Peyer's patch (tissue), 4 donors: ENCODE measurements at regions not wholly inside any gene's neighbourhood (a gene's known extent, or its start where the extent isn't known, plus 50 kb on each side); places are given as distances from the start of the nearest gene placed in this dataset.

Experiments used
- DNase-seq, 3 donors: peaks; one replicate each; pipeline ENCODE4 v3.0.0-alpha.2; 2017 to 2019
- H3K27ac ChIP-seq, 4 donors: fragments of 200-600 bp; sonication (generic); one replicate each; pipeline ENCODE4 v1.5.1; 2016 to 2019
- H3K27me3 ChIP-seq, 2 donors: fragments of 200-600 bp; sonication (generic); one replicate each; pipeline ENCODE4 v1.5.1; 2019
- H3K36me3 ChIP-seq, 3 donors: fragments of 200-600 bp; sonication (generic); one replicate each; pipeline ENCODE4 v1.5.1; 2016 to 2019
- H3K4me1 ChIP-seq, 4 donors: fragments of 200-600 bp; sonication (generic); one replicate each; pipeline ENCODE4 v1.5.1; 2016 to 2019
- H3K4me3 ChIP-seq, 4 donors: fragments of 200-600 bp; sonication (generic); 1 replicate in 3 of 4; 2 replicates in 1 of 4; pipeline ENCODE4 v1.5.1; 2016 to 2019; ENCODE audit warnings: mild to moderate bottlenecking in 1 of 4
- H3K9me3 ChIP-seq, 4 donors: fragments of 200-600 bp; sonication (generic); one replicate each; pipeline ENCODE4 v1.5.1; 2016 to 2019; ENCODE audit warnings: mild to moderate bottlenecking in 1 of 4
- POLR2A ChIP-seq, 2 donors: fragments of 450-650 bp; IDR thresholded peaks; one replicate each; pipeline ENCODE4 v1.5.1; 2017; ENCODE audit warnings: antibody characterized with exemption in 2 of 2, mild to moderate bottlenecking in 2 of 2, moderate library complexity in 2 of 2
- TF ChIP-seq, protein P1 (sequence below), 6 experiments: fragments of 450-650 bp in 4 of 6; fragments of 200-600 bp in 2 of 6; sonication (generic) in 1 of 6; IDR thresholded peaks; one replicate each; pipeline ENCODE4 v1.5.1; 2017 to 2019; ENCODE audit warnings: antibody characterized with exemption in 6 of 6, mild to moderate bottlenecking in 3 of 6, moderate library complexity in 1 of 6

DNA sequence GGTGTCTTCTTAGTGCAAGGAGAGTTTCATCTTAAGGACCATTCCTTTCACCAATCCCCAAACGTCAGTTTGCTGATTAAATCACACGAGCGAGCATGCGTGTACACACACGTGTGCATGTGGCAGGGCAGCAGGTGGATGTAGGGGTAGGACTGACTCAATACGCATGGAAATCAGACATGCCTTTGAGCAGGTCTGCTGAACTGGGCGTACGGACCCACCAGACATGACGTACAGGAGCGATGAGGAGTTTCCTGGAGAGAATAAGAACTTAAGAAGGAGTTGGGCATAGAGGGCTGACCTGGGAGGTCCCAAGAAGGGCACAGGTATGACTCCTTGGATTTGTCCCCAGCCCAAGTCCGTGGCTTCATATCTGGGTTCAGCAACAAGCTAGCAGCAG lies 170.0 kb downstream of the FGF18 start:
- no peak overlapping the region for H3K4me3 ChIP-seq
- no peaks in the 10 kb centered on the region for H3K36me3 ChIP-seq
- TF ChIP-seq, protein P1, sequence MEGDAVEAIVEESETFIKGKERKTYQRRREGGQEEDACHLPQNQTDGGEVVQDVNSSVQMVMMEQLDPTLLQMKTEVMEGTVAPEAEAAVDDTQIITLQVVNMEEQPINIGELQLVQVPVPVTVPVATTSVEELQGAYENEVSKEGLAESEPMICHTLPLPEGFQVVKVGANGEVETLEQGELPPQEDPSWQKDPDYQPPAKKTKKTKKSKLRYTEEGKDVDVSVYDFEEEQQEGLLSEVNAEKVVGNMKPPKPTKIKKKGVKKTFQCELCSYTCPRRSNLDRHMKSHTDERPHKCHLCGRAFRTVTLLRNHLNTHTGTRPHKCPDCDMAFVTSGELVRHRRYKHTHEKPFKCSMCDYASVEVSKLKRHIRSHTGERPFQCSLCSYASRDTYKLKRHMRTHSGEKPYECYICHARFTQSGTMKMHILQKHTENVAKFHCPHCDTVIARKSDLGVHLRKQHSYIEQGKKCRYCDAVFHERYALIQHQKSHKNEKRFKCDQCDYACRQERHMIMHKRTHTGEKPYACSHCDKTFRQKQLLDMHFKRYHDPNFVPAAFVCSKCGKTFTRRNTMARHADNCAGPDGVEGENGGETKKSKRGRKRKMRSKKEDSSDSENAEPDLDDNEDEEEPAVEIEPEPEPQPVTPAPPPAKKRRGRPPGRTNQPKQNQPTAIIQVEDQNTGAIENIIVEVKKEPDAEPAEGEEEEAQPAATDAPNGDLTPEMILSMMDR (IDR thresholded peaks at IDR 0.05): no peak
- H3K4me1 ChIP-seq: no peaks in the 10 kb centered on the region
- H3K27me3 ChIP-seq: no peaks in the 10 kb centered on the region
- DNase-seq: no peak
- H3K27ac ChIP-seq: no peak overlapping the region
- no peaks in the 10 kb centered on the region for H3K9me3 ChIP-seq

- Histone ChIP-seq H3K27ac (no peak overlapping the region), H3K4me1 (no peaks in the 10 kb centered on the region), H3K4me3 (no peak overlapping the region), H3K36me3 (no peaks in the 10 kb centered on the region), H3K27me3 (no peaks in the 10 kb centered on the region), H3K9me3 (no peaks in the 10 kb centered on the region)
- TF ChIP-seq POLR2A (IDR thresholded peaks at IDR 0.05): no peak
- TF ChIP-seq, protein P1 (IDR thresholded peaks at IDR 0.05): no peak
- no peak for DNase-seq
Observed at GRCh38 chr5:171592076-171592475, 172.6 kb downstream of the FGF18 start.

GRCh38 chr5:171592736-171593135 lies 173.3 kb downstream of the FGF18 start:
- Histone ChIP-seq H3K4me1 (no peaks in the 10 kb centered on the region), H3K27me3 (no peaks in the 10 kb centered on the region), H3K27ac (no peak overlapping the region), H3K9me3 (no peaks in the 10 kb centered on the region), H3K4me3 (no peak overlapping the region), H3K36me3 (no peaks in the 10 kb centered on the region)
- no peak for TF ChIP-seq POLR2A (IDR thresholded peaks at IDR 0.05)
- TF ChIP-seq, protein P1 (IDR thresholded peaks at IDR 0.05): no peak
- DNase-seq: no peak

- Histone ChIP-seq H3K27me3 (no peaks in the 10 kb centered on the region), H3K27ac (no peak overlapping the region), H3K36me3 (no peaks in the 10 kb centered on the region), H3K9me3 (no peaks in the 10 kb centered on the region), H3K4me1 (no peaks in the 10 kb centered on the region), H3K4me3 (no peak overlapping the region)
- TF ChIP-seq, protein P1 (IDR thresholded peaks at IDR 0.05): no peak
- TF ChIP-seq POLR2A (IDR thresholded peaks at IDR 0.05): no peak
- DNase-seq: no peak
Observed at GRCh38 chr5:171593401-171593800, 174.0 kb downstream of the FGF18 start.

- H3K36me3 ChIP-seq: no peaks in the 10 kb centered on the region
- no peak for DNase-seq
- no peaks in the 10 kb centered on the region for H3K27me3 ChIP-seq
- H3K9me3 ChIP-seq: no peaks in the 10 kb centered on the region
- no peak for TF ChIP-seq POLR2A (IDR thresholded peaks at IDR 0.05)
- TF ChIP-seq, protein P1 (IDR thresholded peaks at IDR 0.05): no peak
- no peak overlapping the region for H3K27ac ChIP-seq
- H3K4me3 ChIP-seq: no peak overlapping the region
- no peaks in the 10 kb centered on the region for H3K4me1 ChIP-seq
Observed at GRCh38 chr5:171593976-171594375, 174.5 kb downstream of the FGF18 start.

- Histone ChIP-seq H3K27ac (no peak overlapping the region), H3K4me1 (no peaks in the 10 kb centered on the region), H3K4me3 (no peak overlapping the region), H3K9me3 (no peaks in the 10 kb centered on the region), H3K27me3 (no peaks in the 10 kb centered on the region), H3K36me3 (no peaks in the 10 kb centered on the region)
- DNase-seq: no peak
- TF ChIP-seq, protein P1 (IDR thresholded peaks at IDR 0.05): no peak
- no peak for TF ChIP-seq POLR2A (IDR thresholded peaks at IDR 0.05)
Observed at GRCh38 chr5:171595401-171595800, 176.0 kb downstream of the FGF18 start.
